HEK293 (cell line): ENCODE measurements at regions not wholly inside any gene's neighbourhood (a gene's known extent, or its start where the extent isn't known, plus 50 kb on each side); places are given as distances from the start of the nearest gene placed in this dataset.

Source experiments
- CTCF ChIP-seq: fragments of 450-650 bp; formaldehyde crosslinking; IDR thresholded peaks from 2 replicates; pipeline ENCODE4 v1.5.1; 2016; ENCODE audit warnings: missing biosample characterization, missing genetic modification characterization
- PBX3 ChIP-seq: sonication (generic); formaldehyde crosslinking; IDR thresholded peaks from 2 replicates; pipeline ENCODE4 v1.8.1; 2022; ENCODE audit warnings: mild to moderate bottlenecking, moderate library complexity, missing genetic modification reagents
- PRDM10 ChIP-seq: fragments of 450-650 bp; formaldehyde crosslinking; IDR thresholded peaks from 2 replicates; pipeline ENCODE4 v1.5.1; 2016; ENCODE audit warnings: missing biosample characterization, missing genetic modification characterization
- ZBTB21 ChIP-seq: fragments of 450-650 bp; formaldehyde crosslinking; IDR thresholded peaks from 2 replicates; pipeline ENCODE4 v1.5.1; 2017; ENCODE audit warnings: missing biosample characterization, missing genetic modification characterization
- ZBTB44 ChIP-seq: fragments of 450-650 bp; IDR thresholded peaks from 2 replicates; pipeline ENCODE4 v1.5.1; 2018; ENCODE audit warnings: missing biosample characterization, mild to moderate bottlenecking, missing genetic modification characterization
- ZBTB7A ChIP-seq: fragments of 450-650 bp; formaldehyde crosslinking; IDR thresholded peaks from 2 replicates; pipeline ENCODE4 v1.5.1; 2016; ENCODE audit warnings: low read depth, missing biosample characterization, missing genetic modification characterization
- ZNF24 ChIP-seq: fragments of 450-650 bp; formaldehyde crosslinking; IDR thresholded peaks from 2 replicates; pipeline ENCODE4 v1.5.1; 2016; ENCODE audit warnings: missing biosample characterization, missing genetic modification characterization
- ZNF26 ChIP-seq: fragments of 450-650 bp; formaldehyde crosslinking; IDR thresholded peaks from 2 replicates; pipeline ENCODE4 v1.5.1; 2016; ENCODE audit warnings: missing biosample characterization, missing genetic modification characterization
- ZNF302 ChIP-seq: fragments of 450-650 bp; formaldehyde crosslinking; IDR thresholded peaks from 2 replicates; pipeline ENCODE4 v1.5.1; 2016; ENCODE audit warnings: missing biosample characterization, missing genetic modification characterization, low read depth

- TF ChIP-seq CTCF (tag by site-specific recombination) (no peak), ZBTB21 (no peak), ZBTB7A (tag by site-specific recombination) (no peak), ZNF24 (no peak), ZNF26 (tag by site-specific recombination) (no peak), PBX3 (CRISPR knock-in tag) (no peak), PRDM10 (tag by site-specific recombination) (no peak), ZNF302 (tag by site-specific recombination) (no peak), ZBTB44 (tag by site-specific recombination) (no peak)
Observed at GRCh38 chr5:32521481-32521880, 63.9 kb upstream of the SUB1 start.
